GM12873 (cell line): ENCODE measurements at regions not wholly inside any gene's neighbourhood (a gene's known extent, or its start where the extent isn't known, plus 50 kb on each side); places are given as distances from the start of the nearest gene placed in this dataset.

Experiments
- TF ChIP-seq, protein P1 (sequence below): IDR thresholded peaks from 2 replicates; pipeline ENCODE4 v1.5.1; 2012; ENCODE audit warnings: low read depth, mild to moderate bottlenecking, moderate library complexity, low read length, control low read depth; ENCODE audit not compliant: insufficient read depth; ENCODE audit errors: missing control alignments

DNA sequence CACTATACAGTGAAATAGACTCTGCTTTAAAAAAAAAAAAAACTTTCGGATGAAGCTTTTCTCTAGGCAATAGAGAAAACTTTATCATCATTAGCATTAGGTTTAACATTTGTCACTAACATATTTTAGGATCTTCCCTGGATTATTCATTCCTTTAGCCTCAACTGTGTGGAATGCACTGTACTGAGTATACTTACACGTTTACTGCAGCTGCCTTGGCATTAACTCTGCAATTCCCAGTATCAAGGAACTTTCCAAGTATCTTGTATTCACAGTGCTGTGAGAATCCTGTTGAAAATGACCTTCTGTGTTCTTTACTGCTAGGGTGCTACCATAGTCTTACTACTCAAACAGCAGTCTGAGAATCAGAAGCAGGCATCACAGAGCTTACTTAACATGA, 328.2 kb upstream of the COL3A1 start:
- TF ChIP-seq, protein P1, sequence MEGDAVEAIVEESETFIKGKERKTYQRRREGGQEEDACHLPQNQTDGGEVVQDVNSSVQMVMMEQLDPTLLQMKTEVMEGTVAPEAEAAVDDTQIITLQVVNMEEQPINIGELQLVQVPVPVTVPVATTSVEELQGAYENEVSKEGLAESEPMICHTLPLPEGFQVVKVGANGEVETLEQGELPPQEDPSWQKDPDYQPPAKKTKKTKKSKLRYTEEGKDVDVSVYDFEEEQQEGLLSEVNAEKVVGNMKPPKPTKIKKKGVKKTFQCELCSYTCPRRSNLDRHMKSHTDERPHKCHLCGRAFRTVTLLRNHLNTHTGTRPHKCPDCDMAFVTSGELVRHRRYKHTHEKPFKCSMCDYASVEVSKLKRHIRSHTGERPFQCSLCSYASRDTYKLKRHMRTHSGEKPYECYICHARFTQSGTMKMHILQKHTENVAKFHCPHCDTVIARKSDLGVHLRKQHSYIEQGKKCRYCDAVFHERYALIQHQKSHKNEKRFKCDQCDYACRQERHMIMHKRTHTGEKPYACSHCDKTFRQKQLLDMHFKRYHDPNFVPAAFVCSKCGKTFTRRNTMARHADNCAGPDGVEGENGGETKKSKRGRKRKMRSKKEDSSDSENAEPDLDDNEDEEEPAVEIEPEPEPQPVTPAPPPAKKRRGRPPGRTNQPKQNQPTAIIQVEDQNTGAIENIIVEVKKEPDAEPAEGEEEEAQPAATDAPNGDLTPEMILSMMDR = no peak

DNA sequence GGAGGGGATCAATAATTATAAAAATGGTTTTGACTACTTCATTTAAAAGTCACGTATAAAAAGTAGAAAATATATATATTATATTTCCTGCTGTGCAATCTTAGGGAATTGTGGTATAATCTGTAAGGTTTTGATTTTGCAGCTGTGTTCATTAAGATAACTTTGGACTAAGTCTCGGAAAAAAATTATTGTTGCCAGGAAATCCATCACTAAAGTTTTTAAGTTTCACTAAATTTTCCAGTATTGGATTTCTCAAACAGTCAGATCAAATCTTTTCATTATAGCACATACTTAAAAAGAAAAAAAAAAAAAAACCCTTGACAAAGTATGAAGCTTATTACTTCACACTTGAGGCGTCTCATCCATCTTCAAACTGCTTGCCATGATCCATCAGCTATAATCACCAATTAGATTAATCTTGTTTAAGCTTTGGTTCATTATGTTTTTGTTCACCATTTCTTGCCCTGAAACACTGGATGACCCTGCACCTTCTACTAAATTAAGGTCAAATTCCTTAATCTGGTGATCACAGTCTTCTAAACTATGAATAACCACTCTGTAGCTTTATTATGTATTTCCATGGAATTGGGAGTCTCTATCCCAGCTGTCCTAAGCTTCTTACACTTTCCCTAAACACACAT, 326.6 kb upstream of the COL3A1 start:
- TF ChIP-seq, protein P1 = no peak

DNA sequence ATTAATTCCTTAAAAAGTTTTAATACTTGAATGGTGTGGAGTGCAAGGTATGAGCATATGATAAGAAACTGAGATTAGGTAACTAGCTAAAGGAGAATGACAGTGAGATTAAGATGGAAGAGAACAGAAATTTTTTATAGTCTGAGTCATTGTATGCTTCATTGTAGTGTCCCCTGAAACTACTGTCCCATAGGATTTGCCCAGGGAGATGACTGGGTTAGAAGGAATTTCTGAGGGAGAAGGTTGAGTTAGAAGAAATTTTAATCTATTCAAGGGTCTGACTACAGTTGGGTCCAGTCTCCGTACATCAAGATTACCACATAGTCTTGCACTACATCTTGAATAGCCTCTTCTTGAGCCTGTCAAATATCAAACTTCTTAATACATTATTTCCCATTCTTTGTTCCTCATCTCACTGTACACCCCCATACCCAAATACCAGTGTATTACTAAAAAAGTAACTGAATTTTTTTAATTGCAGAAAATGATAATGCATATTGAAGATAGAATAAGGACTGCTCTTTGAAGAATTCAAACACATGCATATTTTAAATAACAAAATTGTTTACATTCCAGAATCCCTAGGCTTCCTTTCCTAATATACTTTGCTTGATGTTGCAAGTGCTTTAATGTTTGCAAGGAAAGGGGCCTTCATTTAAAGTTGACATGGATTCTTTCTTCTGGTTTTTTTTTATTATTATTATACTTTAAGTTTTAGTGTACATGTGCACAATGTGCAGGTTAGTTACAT, 314.3 kb upstream of the COL3A1 start:
- TF ChIP-seq, protein P1 = no peak

DNA sequence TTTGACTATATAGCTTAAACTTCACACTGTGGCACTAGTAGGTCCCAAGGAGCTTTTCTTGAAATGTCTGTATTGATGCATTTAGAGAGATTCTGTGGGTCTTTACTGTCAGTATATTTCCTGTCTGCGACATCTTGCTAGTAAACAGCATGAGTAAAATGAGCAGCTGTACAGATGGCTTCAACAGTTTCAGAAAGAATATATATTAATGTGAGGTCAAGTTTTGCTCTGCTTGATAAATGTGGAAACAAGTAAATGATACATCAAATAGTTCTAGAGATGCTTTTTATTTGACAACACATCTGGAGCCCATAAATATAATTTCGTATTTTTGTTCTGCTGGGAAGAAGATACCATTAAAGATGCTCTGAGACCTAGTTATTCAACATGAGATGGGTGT, 310.9 kb upstream of the COL3A1 start:
- TF ChIP-seq, protein P1 = no peak

DNA sequence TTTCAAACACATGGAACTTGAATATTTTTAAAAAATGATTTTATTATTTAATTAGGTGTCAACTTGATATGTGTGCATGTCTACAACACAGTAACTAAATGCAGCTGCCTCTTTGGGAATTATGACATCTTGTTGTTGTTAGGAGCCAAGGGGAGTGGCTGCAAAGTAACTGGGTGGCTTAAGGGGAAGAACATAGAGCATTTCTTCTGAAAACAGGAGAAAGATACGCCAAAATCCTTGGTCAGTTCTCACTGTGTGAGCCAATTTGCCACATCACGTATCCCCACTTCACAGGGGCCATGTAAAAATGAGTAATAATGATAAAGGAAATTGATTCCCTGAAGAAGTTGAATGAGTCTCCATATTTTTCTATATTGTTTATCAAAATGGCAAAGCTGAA, 309.8 kb upstream of the COL3A1 start:
- TF ChIP-seq, protein P1 = no peak

DNA sequence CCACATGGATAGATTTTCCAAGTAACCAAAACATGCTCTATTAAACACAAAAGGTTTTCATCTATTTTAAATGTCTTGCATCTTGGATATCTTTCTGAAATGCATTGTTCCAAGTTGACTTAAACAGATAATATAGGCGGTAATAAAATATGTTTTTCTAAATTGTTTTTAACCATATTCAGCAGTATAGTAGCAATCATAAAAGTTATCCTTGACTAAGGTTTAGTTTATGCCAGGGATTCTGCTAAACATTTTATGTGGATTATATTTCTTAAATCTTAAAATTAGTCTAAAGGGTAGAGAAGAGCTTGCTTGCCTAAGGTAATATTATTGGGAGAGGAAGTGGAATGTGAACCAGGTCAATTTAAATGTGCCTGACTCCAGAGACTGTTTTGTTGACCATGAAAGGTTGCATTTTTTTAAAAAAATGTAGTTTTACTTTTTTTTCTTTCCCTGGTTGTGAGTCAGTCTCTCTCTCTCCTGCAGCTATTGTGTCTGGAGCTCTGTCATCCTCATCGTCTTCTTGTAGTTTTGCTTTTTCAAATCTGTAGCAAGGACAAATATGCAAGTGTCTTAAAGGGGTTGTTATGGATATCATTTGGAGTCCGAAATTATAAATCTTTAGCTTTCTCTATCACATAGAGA, 309.1 kb upstream of the COL3A1 start:
- TF ChIP-seq, protein P1 = no peak

DNA sequence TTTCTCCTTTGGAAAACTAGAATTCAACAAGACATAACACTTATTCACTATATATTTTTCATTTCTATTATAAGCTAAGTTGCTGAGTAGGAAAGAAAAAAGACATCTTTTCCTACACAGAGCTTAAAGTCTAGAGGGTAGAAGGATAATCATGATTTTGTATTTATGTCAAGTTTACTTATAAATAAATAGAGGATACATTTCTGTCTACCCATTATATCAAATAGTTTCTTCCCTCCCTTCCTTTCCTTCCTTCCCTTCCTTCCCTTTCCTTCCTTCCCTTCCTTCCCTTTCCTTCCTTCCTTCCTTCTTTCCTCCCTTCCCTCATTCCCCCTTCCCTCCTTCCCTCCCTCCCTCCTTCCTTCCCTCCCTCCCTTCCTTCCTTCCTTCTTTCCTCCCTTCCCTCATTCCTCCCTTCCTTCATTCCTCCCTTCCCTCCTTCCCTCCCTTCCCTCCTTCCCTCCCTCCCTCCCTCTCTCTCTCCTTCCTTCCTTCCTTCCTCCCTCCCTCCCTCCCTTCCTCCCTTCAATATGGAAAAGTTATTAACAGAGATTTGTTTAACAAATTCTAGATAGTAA, 308.4 kb upstream of the COL3A1 start:
- TF ChIP-seq, protein P1 = no peak
